ENCODE measurements at regions not wholly inside any gene's neighbourhood (a gene's known extent, or its start where the extent isn't known, plus 50 kb on each side); places are given as distances from the start of the nearest gene placed in this dataset.

- Histone ChIP-seq H3K9me3 (ENCODE audit: control extremely low read depth in 1 of 3, control insufficient read depth in 2 of 3, insufficient read depth in 1 of 3, low read length in 2 of 3) (peaks cover 0 to 3% (median 0%) of the 10 kb centered on the region in 3 donors), H3K36me3 (replicated peaks in 1 of 2; ENCODE audit: control extremely low read depth in 1 of 2, control insufficient read depth in 1 of 2, extremely low read depth in 1 of 2, insufficient read depth in 2 of 2, low read length in 1 of 2) (no peaks in the 10 kb centered on the region), H3K4me1 (ENCODE audit: control insufficient read depth in 2 of 2, insufficient read depth in 2 of 2, low read length in 2 of 2) (no peaks in the 10 kb centered on the region), H3K27me3 (replicated peaks in 1 of 4; ENCODE audit: control extremely low read depth in 1 of 4, control insufficient read depth in 3 of 4, insufficient read depth in 4 of 4, low read length in 3 of 4) (no peaks in the 10 kb centered on the region), H3K9ac (ENCODE audit: low read length) (no peak overlapping the region), H4K20me1 (ENCODE audit: control insufficient read depth, insufficient read depth, low read length, poor library complexity, severe bottlenecking) (no peaks in the 10 kb centered on the region), H3K79me2 (ENCODE audit: control insufficient read depth, insufficient read depth, low read length) (no peaks in the 10 kb centered on the region), H2AFZ (ENCODE audit: insufficient read depth, low read depth, low read length, poor library complexity, severe bottlenecking) (no peak overlapping the region), H3K27ac (ENCODE audit: low read length in 2 of 2) (no peak overlapping the region), H3K4me2 (replicated peaks; ENCODE audit: low read depth, low read length, poor library complexity, severe bottlenecking) (no peak overlapping the region), H3K4me3 (ENCODE audit: control extremely low read depth in 1 of 5, extremely low read depth in 1 of 5, insufficient read depth in 1 of 5, low read depth in 2 of 5, low read length in 4 of 5) (no peak overlapping the region)
- Mint-ChIP-seq H3K27ac (no peak overlapping the region), H3K4me3 (no peak overlapping the region), H3K27me3 (no peaks in the 10 kb centered on the region), H3K9me3 (ENCODE audit: insufficient read depth) (no peaks in the 10 kb centered on the region), H3K4me1 (no peaks in the 10 kb centered on the region)
- WGBS (ENCODE audit: insufficient coverage) = 92% methylated on average over 8 of the region's 9 CpGs
- CTCF ChIA-PET = interaction anchor here (0.7 kb wide), 1 partner anchor 9 kb away, joined by 3 read pairs; no protein-coding TSS in a partner anchor
- POLR2A ChIA-PET = no interaction called here
- TF ChIP-seq CTCF (IDR thresholded peaks at IDR 0.05) (no peak), EZH2 (IDR thresholded peaks at IDR 0.05; ENCODE audit: borderline replicate concordance, insufficient read depth, low read depth, low read length, poor library complexity, severe bottlenecking) (no peak)
- no peak for ATAC-seq (ENCODE audit: low read depth)
- intact Hi-C loops (cut with micrococcal nuclease) = no loop called here
- no peak for DNase-seq
These were observed 197.3 kb upstream of the ADAMTS16 start for GRCh38 chr5:4942831-4943178.

- Histone ChIP-seq H3K9me3 (ENCODE audit: control extremely low read depth in 1 of 3, control insufficient read depth in 2 of 3, insufficient read depth in 1 of 3, low read length in 2 of 3) (peaks cover 0 to 6% (median 0%) of the 10 kb centered on the region in 3 donors), H3K79me2 (ENCODE audit: control insufficient read depth, insufficient read depth, low read length) (no peaks in the 10 kb centered on the region), H4K20me1 (ENCODE audit: control insufficient read depth, insufficient read depth, low read length, poor library complexity, severe bottlenecking) (no peaks in the 10 kb centered on the region), H3K4me1 (ENCODE audit: control insufficient read depth in 2 of 2, insufficient read depth in 2 of 2, low read length in 2 of 2) (no peaks in the 10 kb centered on the region), H3K27ac (ENCODE audit: low read length in 2 of 2) (no peak overlapping the region), H3K36me3 (replicated peaks in 1 of 2; ENCODE audit: control extremely low read depth in 1 of 2, control insufficient read depth in 1 of 2, extremely low read depth in 1 of 2, insufficient read depth in 2 of 2, low read length in 1 of 2) (no peaks in the 10 kb centered on the region), H2AFZ (ENCODE audit: insufficient read depth, low read depth, low read length, poor library complexity, severe bottlenecking) (no peak overlapping the region), H3K4me2 (replicated peaks; ENCODE audit: low read depth, low read length, poor library complexity, severe bottlenecking) (no peak overlapping the region), H3K9ac (ENCODE audit: low read length) (no peak overlapping the region), H3K4me3 (ENCODE audit: control extremely low read depth in 1 of 5, extremely low read depth in 1 of 5, insufficient read depth in 1 of 5, low read depth in 2 of 5, low read length in 4 of 5) (no peak overlapping the region), H3K27me3 (replicated peaks in 1 of 4; ENCODE audit: control extremely low read depth in 1 of 4, control insufficient read depth in 3 of 4, insufficient read depth in 4 of 4, low read length in 3 of 4) (no peaks in the 10 kb centered on the region)
- WGBS (ENCODE audit: insufficient coverage) = 97% methylated on average over 4 of the region's 7 CpGs
- ChIA-PET POLR2A (no interaction called here), CTCF (no interaction called here)
- H3K27ac Mint-ChIP-seq = no peak overlapping the region
- no peak for DNase-seq
- intact Hi-C loops (cut with micrococcal nuclease) = no loop called here
- no peak for TF ChIP-seq CTCF (IDR thresholded peaks at IDR 0.05)
- no peak for TF ChIP-seq EZH2 (IDR thresholded peaks at IDR 0.05; ENCODE audit: borderline replicate concordance, insufficient read depth, low read depth, low read length, poor library complexity, severe bottlenecking)
- no peak for ATAC-seq (ENCODE audit: low read depth)
- no peaks in the 10 kb centered on the region for H3K4me1 Mint-ChIP-seq
- no peak overlapping the region for H3K4me3 Mint-ChIP-seq
- H3K9me3 Mint-ChIP-seq (ENCODE audit: insufficient read depth) = no peaks in the 10 kb centered on the region
- H3K27me3 Mint-ChIP-seq = no peaks in the 10 kb centered on the region
These were observed 194.8 kb upstream of the ADAMTS16 start for GRCh38 chr5:4945296-4945695.
